Renal cortex interstitium (tissue), 11 donors: ENCODE measurements at regions not wholly inside any gene's neighbourhood (a gene's known extent, or its start where the extent isn't known, plus 50 kb on each side); places are given as distances from the start of the nearest gene placed in this dataset.
A peak's percentile ranks its signal among the peaks of the same experiment; 100 is the strongest.

Experiments
- DNase-seq, 11 donors: peaks; one replicate each; pipeline ENCODE4 v3.0.0-alpha.2; 2013; ENCODE audit warnings: low read depth in 9 of 11, low spot score in 4 of 11; ENCODE audit errors: extremely low read depth in 1 of 11

GRCh38 chr14:55951341-55952206, 166.6 kb upstream of the PELI2 start:
- no peak for DNase-seq

- no peak for DNase-seq
Measured at GRCh38 chr14:55954108-55954507, 164.1 kb upstream of the PELI2 start.

- no peak for DNase-seq
Measured at GRCh38 chr14:55955175-55955574, 163.0 kb upstream of the PELI2 start.

- peak in 4 of 11 donors; percentile 32 to 52 (median 36) for DNase-seq
Measured at GRCh38 chr14:55957950-55958349, 160.3 kb upstream of the PELI2 start.

GRCh38 chr14:55963295-55963694, 154.9 kb upstream of the PELI2 start:
- no peak for DNase-seq

GRCh38 chr14:55964091-55964490, 154.1 kb upstream of the PELI2 start:
- no peak for DNase-seq

- DNase-seq: peak in 1 of 11 donors; percentile 31
Measured at GRCh38 chr14:55964821-55965220, 153.4 kb upstream of the PELI2 start.

- no peak for DNase-seq
Measured at GRCh38 chr14:55965851-55966250, 152.4 kb upstream of the PELI2 start.

- no peak for DNase-seq
Measured at GRCh38 chr14:55968741-55969140, 149.5 kb upstream of the PELI2 start.

GRCh38 chr14:55973285-55973800, 144.9 kb upstream of the PELI2 start:
- peak in 5 of 11 donors; percentile 39 to 79 (median 65) for DNase-seq

- DNase-seq: no peak
Measured at GRCh38 chr14:55973911-55974630, 144.1 kb upstream of the PELI2 start.

- DNase-seq: peak in 1 of 11 donors; percentile 41
Measured at GRCh38 chr14:55975281-55975910, 142.8 kb upstream of the PELI2 start.

GRCh38 chr14:55976219-55976618, 142.0 kb upstream of the PELI2 start:
- DNase-seq: no peak

GRCh38 chr14:55976655-55977054, 141.6 kb upstream of the PELI2 start:
- no peak for DNase-seq

GRCh38 chr14:55977392-55978150, 140.6 kb upstream of the PELI2 start:
- no peak for DNase-seq

- DNase-seq: no peak
Measured at GRCh38 chr14:55979096-55979495, 139.1 kb upstream of the PELI2 start.

- DNase-seq: no peak
Measured at GRCh38 chr14:55979781-55980180, 138.4 kb upstream of the PELI2 start.

GRCh38 chr14:55980970-55981369, 137.2 kb upstream of the PELI2 start:
- no peak for DNase-seq

GRCh38 chr14:55986069-55986468, 132.1 kb upstream of the PELI2 start:
- DNase-seq: no peak
